HG03108 (cell line): ENCODE measurements at regions not wholly inside any gene's neighbourhood (a gene's known extent, or its start where the extent isn't known, plus 50 kb on each side); places are given as distances from the start of the nearest gene placed in this dataset.
"Not testable (repeated sequence)": the region's sequence is repeated elsewhere in the genome, so short reads cannot be mapped to it uniquely, and the experiment has no call there.

Source experiments
- ATAC-seq: cut with Tn5 transposase; IDR thresholded peaks from one replicate; pipeline ENCODE4 v1.9.1; 2021; ENCODE audit warnings: moderate library complexity; ENCODE audit not compliant: unreplicated experiment

DNA sequence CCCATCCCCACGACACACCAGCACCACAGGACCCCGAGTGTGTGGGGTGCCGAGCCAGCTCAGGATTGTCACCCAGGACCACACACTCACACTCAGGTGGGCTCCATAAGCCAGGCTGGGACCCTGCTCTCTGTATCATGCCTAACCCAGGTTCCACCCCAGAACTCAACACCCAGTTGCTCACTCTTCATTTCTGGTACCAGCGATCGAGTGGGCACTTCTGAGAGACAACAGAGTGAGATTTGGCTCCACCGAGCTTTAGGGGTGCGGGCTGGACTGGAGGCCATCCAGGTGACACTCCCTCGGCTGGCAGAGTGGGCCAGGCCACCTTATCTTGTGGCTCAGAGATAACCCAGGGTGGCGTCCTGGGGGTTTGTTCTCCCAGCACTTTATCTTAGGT lies 1323.8 kb downstream of the BRD1 start:
- no peak for ATAC-seq

- ATAC-seq, result no peak
Observed at GRCh38 chr22:48503035-48503625, 1324.5 kb downstream of the BRD1 start.

- ATAC-seq, result no peak
Observed at GRCh38 chr22:48501231-48501750, 1326.4 kb downstream of the BRD1 start.

- no peak for ATAC-seq
Observed at GRCh38 chr22:48500471-48501230, 1327.0 kb downstream of the BRD1 start.

GRCh38 chr22:48499456-48500425 lies 1327.9 kb downstream of the BRD1 start:
- no peak for ATAC-seq

GRCh38 chr22:48498526-48499331 lies 1328.9 kb downstream of the BRD1 start:
- ATAC-seq, result no peak

- not testable (repeated sequence) for ATAC-seq
Observed at GRCh38 chr22:48497743-48498520, 1329.7 kb downstream of the BRD1 start.

GRCh38 chr22:48496987-48497650 lies 1330.6 kb downstream of the BRD1 start:
- no peak for ATAC-seq

DNA sequence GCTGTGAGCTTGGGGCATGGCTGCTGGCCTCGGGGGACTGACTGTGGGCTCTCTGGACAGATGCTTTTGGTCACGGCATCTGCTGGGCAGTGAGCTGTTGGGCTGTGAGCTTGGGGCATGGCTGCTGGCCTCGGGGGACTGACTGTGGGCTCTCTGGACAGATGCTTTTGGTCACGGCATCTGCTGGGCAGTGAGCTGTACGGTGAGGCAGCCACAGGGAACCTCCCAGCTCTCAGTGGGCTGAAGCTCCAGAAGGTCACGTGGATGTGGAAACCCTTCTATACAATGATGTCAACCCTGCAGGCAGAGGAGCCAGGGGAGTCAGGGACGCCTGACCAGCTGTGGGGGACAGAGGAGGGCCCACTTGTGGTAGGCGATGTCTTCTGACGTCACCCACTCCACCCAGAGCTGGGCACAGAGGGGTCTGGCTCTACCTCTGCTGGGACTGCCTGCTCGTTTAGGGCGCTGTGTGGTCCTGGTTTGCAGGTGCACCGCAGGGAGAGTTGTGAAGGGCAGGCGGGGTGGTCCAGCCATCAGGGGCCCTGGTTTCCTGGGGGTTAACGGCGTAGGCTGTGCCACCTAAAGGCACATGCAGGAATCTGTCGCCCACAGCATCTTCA lies 1331.3 kb downstream of the BRD1 start:
- ATAC-seq, result no peak

GRCh38 chr22:48495751-48496080 lies 1332.0 kb downstream of the BRD1 start:
- ATAC-seq, result no peak

DNA sequence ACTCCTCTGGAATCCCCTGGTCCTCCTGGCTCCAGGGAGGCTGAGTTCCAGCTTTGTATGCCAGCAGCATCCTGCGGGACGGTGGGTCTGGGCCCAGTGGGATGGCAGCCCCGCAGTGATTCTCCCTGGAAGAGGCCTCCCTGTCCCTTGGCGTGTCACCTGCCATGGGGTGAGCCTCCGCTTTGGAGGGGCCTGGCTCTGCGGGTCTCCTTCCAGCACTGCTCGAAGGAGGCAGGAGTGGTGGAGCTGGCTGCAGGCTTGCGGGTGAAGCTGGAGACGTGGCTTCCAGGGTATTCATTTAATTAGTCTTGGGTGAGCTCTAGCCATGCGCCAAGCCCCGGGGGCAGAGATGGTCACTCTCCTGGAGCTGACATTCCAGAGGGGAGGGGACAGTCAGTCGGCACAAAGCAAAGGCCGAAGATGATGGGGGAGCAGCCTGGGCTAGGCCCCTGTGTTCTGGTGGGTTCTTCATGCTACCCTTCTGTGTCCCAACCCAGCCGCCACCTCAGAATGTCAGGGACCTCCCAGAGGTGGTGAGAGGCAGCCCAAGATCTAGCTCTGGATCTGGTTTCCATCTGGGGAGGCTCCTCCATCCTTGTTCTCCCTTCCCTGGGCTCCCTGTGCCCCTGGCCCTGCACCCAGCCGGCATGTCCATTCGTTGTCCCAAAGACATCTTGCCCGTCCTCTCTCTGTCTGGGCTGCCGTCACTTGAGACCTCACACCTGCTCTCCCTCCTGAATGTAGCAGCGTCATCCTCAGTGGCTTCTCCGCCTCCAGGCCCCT lies 1332.5 kb downstream of the BRD1 start:
- no peak for ATAC-seq

DNA sequence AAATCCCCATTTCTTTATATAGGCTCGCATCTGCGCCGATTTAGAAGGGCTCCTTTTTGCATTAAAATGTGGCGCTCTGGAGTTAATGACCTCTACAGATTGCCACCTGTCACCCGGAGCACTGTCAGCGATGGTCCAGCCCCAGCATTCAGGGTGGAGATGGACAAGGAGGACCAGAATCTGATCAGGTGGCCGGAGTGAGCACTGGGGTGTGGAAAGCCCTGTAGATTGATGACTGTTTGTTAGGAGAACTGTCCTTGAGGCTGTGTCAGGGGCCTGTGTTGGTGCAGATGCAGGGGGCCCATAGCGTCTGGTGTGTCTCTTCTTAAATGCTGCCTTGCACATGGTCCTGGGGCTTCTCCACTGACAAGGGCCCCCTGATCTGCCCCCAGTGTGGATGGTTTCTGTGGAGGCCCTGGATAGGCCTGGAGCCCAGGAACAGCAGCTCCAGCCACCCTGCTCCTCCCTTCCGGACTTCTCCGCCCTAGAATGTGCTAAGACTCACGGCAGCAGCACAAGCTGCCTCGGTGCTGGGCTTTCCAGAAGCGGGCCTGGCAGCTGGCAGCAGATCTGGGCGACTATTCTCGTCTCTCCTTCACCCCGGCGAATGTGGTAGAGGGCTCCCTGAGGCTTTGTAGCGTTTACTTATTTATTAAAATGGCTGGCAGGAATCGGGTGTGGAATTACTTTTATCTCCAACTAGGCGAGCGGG lies 1333.3 kb downstream of the BRD1 start:
- no peak for ATAC-seq

GRCh38 chr22:48493733-48494132 lies 1333.9 kb downstream of the BRD1 start:
- ATAC-seq, result no peak

- ATAC-seq, result no peak
Observed at GRCh38 chr22:48492366-48493320, 1335.0 kb downstream of the BRD1 start.

DNA sequence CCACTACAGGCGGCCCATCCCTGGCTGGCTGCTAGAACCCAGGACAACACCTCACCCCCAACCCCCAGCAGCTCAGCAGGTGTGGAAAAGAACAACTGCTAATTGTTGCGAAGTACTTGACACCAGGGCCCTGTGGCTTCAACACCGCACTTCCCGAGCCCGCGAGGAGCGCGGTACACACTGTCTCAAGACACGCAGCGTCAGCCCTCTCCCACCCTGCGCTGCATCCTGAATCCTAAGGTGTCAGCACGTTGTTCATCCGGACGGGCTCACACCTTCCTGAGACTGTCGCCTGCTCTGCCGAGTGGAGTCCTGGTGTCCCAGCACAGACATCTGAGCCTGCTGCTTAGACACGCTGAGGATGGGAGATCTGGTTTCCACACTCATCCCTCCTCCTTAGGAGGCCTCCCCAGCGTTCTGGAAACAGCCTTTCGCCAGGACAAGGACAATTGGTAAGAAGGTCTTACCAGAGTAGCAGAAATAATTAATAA lies 1336.2 kb downstream of the BRD1 start:
- ATAC-seq, result no peak
